ENCODE measurements at regions not wholly inside any gene's neighbourhood (a gene's known extent, or its start where the extent isn't known, plus 50 kb on each side); places are given as distances from the start of the nearest gene placed in this dataset.

DNA sequence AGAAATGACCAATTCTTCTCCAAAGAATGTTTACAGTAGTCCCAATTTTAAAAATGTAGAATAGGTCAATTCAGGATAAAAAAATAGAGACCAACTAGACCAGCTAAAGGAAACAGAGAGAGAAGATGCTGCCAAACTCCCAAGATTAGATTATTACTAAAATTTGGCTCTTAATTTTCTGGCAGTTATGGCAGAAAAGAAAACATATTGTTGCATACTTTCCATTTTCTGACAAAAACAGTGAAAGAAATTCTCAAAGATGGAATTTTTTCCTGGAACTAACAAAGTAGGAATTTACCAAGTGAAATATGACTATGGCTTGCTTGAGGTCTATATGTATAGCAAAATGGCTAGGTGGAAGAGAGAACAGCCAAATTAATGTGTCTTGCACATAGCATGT lies 138.3 kb upstream of the STK17B start:
- Histone ChIP-seq H3K4me3 (no peak overlapping the region), H3K9me3 (replicated peaks; ENCODE audit: control insufficient read depth, insufficient read depth, low read depth, low read length) (no peaks in the 10 kb centered on the region), H4K20me1 (replicated peaks; ENCODE audit: control insufficient read depth, insufficient read depth, low read length) (no peaks in the 10 kb centered on the region), H2AFZ (ENCODE audit: low read depth, low read length) (no peak overlapping the region), H3K79me2 (ENCODE audit: control insufficient read depth, insufficient read depth, low read length) (no peaks in the 10 kb centered on the region), H3K36me3 (ENCODE audit: control insufficient read depth, insufficient read depth, low read length) (peaks cover 4% of the 10 kb centered on the region; the same call in 1 of the 3 replicates), H3K27ac (ENCODE audit: extremely low read depth, low read depth, low read length) (no peak overlapping the region), H3K4me1 (replicated peaks in 1 of 2; ENCODE audit: control insufficient read depth in 2 of 2, insufficient read depth in 2 of 2, low read length in 2 of 2) (no peaks in the 10 kb centered on the region), H3K9me1 (ENCODE audit: control insufficient read depth, insufficient read depth, low read length) (no peaks in the 10 kb centered on the region), H3K9ac (ENCODE audit: insufficient read depth in 1 of 2, low read depth in 2 of 2, low read length in 2 of 2) (no peak overlapping the region), H3K27me3 (ENCODE audit: control insufficient read depth in 2 of 2, insufficient read depth in 2 of 2, low read length in 2 of 2) (no peaks in the 10 kb centered on the region), H3K4me2 (ENCODE audit: insufficient read depth, low read length) (no peak overlapping the region)
- no peak for FAIRE-seq
- in situ Hi-C loops (cut with MboI): no loop called here
- POLR2A ChIA-PET: no interaction called here
- no TSS peak for BruUV-seq (replicated peaks)
- CTCF ChIA-PET (ENCODE audit: low intra/inter-chr PET ratio): no interaction called here
- intact Hi-C loops (cut with micrococcal nuclease): no loop called here
- no peak for ATAC-seq
- DNase-seq (ENCODE audit: extremely low read depth in 1 of 4, low spot score in 3 of 4): no peak
- TF ChIP-seq FOXJ3 (CRISPR knock-in tag; IDR thresholded peaks at IDR 0.05) (no peak), RBM15 (IDR thresholded peaks at IDR 0.05; ENCODE audit: insufficient read depth, low read length) (no peak), POLR2G (IDR thresholded peaks at IDR 0.05; ENCODE audit: low read depth, low read length) (no peak), POLR2A (conservative IDR thresholded peaks at IDR 0.05) (no peak)
- TF ChIP-seq, protein P1, sequence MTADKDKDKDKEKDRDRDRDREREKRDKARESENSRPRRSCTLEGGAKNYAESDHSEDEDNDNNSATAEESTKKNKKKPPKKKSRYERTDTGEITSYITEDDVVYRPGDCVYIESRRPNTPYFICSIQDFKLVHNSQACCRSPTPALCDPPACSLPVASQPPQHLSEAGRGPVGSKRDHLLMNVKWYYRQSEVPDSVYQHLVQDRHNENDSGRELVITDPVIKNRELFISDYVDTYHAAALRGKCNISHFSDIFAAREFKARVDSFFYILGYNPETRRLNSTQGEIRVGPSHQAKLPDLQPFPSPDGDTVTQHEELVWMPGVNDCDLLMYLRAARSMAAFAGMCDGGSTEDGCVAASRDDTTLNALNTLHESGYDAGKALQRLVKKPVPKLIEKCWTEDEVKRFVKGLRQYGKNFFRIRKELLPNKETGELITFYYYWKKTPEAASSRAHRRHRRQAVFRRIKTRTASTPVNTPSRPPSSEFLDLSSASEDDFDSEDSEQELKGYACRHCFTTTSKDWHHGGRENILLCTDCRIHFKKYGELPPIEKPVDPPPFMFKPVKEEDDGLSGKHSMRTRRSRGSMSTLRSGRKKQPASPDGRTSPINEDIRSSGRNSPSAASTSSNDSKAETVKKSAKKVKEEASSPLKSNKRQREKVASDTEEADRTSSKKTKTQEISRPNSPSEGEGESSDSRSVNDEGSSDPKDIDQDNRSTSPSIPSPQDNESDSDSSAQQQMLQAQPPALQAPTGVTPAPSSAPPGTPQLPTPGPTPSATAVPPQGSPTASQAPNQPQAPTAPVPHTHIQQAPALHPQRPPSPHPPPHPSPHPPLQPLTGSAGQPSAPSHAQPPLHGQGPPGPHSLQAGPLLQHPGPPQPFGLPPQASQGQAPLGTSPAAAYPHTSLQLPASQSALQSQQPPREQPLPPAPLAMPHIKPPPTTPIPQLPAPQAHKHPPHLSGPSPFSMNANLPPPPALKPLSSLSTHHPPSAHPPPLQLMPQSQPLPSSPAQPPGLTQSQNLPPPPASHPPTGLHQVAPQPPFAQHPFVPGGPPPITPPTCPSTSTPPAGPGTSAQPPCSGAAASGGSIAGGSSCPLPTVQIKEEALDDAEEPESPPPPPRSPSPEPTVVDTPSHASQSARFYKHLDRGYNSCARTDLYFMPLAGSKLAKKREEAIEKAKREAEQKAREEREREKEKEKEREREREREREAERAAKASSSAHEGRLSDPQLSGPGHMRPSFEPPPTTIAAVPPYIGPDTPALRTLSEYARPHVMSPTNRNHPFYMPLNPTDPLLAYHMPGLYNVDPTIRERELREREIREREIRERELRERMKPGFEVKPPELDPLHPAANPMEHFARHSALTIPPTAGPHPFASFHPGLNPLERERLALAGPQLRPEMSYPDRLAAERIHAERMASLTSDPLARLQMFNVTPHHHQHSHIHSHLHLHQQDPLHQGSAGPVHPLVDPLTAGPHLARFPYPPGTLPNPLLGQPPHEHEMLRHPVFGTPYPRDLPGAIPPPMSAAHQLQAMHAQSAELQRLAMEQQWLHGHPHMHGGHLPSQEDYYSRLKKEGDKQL (CRISPR knock-in tag; IDR thresholded peaks at IDR 0.05; ENCODE audit: borderline replicate concordance): no peak
- TF ChIP-seq, protein P2, sequence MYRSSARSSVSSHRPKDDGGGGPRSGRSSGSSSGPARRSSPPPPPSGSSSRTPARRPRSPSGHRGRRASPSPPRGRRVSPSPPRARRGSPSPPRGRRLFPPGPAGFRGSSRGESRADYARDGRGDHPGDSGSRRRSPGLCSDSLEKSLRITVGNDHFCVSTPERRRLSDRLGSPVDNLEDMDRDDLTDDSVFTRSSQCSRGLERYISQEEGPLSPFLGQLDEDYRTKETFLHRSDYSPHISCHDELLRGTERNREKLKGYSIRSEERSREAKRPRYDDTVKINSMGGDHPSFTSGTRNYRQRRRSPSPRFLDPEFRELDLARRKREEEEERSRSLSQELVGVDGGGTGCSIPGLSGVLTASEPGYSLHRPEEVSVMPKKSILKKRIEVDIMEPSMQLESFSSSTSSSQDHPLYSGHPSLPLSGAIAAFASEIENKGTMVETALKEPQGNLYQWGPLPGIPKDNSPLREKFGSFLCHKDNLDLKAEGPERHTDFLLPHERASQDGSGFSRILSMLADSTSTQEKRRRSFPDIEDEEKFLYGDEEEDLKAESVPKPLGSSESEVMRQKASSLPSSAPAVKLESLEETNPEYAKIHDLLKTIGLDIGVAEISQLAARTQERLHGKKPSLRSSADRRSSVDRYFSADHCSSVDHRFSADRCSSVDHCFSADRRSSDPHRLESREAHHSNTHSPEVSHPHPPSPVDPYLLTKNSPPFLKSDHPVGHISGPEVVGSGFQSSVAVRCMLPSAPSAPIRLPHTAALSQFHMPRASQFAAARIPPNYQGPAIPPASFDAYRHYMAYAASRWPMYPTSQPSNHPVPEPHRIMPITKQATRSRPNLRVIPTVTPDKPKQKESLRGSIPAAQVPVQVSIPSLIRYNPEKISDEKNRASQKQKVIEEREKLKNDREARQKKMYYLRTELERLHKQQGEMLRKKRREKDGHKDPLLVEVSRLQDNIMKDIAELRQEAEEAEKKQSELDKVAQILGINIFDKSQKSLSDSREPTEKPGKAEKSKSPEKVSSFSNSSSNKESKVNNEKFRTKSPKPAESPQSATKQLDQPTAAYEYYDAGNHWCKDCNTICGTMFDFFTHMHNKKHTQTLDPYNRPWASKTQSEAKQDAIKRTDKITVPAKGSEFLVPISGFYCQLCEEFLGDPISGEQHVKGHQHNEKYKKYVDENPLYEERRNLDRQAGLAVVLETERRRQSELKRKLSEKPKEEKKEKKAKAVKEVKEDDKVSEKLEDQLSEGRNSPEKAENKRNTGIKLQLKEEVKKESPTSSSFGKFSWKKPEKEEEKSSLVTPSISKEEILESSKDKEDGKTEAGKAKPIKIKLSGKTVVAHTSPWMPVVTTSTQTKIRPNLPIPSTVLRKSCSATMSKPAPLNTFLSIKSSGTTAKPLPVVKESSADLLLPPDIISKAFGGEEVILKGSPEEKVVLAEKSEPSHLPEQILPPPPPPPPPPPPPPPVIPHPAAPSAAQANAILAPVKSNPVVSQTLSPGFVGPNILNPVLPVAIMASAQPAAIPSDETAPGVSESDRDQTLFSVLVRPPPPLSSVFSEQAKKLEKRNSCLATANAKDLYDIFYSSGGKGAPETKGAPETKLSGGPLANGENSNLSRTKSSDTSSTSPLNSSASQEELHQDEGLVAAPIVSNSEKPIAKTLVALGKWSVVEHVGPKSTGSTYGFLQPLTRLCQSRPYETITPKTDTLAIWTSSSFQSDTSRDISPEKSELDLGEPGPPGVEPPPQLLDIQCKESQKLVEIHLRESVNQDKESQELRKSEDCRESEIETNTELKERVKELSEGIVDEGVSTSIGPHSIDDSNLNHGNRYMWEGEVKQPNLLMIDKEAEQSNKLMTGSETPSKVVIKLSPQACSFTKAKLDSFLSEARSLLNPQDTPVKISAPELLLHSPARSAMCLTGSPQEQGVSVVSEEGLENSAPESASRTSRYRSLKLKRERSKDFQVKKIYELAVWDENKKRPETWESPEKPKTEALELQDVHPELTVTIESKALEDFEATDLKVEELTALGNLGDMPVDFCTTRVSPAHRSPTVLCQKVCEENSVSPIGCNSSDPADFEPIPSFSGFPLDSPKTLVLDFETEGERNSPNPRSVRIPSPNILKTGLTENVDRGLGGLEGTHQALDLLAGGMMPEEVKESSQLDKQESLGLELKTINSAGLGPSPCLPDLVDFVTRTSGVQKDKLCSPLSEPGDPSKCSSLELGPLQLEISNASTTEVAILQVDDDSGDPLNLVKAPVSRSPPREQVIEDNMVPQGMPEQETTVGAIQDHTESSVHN (IDR thresholded peaks at IDR 0.05; ENCODE audit: borderline replicate concordance in 1 of 2, low read depth in 1 of 2): no peak
